Caki2 (cell line): ENCODE measurements at regions not wholly inside any gene's neighbourhood (a gene's known extent, or its start where the extent isn't known, plus 50 kb on each side); places are given as distances from the start of the nearest gene placed in this dataset.
A peak's percentile ranks its signal among the peaks of the same experiment; 100 is the strongest.
"Not testable (repeated sequence)": the region's sequence is repeated elsewhere in the genome, so short reads cannot be mapped to it uniquely, and the experiment has no call there.

Experiments
- DNase-seq: peaks from one replicate; pipeline ENCODE4 v3.0.0-alpha.2; 2015; ENCODE audit warnings: low read depth
- in situ Hi-C: cut with HindIII; loops from 2 replicates; pipeline ENCODE4 v1.10.0; 2016; ENCODE audit warnings: low sequenced_read_pairs, low pct_unique_long_range_greater_than_20kb, mixed read lengths

DNA sequence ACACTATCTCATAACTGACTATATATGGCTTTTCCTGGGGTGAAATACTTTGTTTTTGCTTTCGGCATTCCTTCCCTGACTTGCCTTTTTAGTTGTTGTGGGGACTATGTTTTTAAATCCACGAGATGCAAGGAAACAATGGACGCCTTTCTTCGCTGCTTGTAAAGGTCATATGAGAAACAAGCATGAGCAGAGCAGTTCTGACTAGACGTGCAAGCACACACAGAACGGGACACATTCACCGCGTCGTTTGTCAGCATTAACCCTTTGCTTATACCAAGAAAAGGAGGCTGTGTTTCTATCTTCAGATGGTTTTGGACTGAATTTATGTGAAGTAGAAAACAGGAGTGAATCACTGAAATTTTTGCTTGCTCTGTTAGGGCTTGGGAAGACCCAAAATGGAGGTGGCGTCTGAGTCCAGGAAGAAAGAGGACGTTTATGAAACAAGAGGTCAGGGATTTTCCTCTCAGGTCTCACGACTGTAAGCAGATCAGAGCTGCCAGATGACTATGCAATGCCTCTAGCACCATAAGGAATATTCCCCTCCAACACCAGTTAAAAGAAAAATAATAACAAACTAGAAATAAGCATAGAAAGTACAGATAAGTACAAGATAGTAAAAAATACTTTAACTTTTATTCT, 358.9 kb downstream of the DLEU7 start:
- DNase-seq, result no peak
- in situ Hi-C loops, result no loop called here

DNA sequence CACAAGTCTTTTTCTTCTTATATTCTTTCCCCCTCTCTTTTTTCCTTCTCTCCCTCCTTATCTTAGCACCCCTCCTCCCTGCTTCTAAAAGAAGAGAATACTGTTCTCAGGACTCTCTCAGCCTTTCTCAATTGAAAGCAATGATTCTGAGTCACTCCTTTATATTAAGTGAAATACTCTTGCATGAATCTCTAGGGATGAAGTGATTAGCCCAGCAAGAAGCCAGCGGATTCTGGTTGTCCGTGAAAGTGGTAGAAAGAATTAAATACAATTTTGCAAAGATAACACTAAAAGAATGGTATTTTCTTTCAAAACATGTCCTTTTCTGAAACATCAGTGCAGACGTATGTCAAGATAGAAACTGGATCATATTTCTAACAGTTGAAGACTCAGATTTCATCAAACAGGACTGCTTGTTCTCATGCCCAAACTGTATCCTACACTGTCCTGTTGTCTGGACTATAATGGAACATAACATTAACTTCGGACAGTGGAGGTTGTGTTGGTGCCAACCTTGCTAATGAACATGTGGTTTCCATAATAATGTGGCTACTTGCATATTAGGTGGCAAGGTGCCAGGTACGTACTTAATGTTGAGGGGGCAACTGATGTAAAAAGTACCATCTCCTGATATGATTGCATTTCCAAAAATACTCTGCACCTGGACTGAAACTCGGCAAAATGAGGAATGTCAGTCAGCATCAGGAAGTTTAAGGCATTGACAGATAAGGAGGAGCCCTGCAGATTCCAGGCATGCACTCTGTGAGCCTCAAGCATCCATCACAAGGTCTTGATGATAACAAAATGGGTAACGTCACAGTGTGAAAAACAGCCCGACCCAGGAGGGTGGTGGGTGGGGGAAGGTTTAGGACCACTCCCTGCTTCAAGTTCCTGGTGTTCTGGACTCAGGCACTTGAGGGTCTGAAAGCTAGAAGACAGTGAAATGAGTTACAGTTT, 357.2 kb downstream of the DLEU7 start:
- no peak for DNase-seq
- in situ Hi-C loops, result no loop called here

- no peak for DNase-seq
Observed at GRCh38 chr13:50493683-50494082, 349.8 kb downstream of the DLEU7 start.

DNA sequence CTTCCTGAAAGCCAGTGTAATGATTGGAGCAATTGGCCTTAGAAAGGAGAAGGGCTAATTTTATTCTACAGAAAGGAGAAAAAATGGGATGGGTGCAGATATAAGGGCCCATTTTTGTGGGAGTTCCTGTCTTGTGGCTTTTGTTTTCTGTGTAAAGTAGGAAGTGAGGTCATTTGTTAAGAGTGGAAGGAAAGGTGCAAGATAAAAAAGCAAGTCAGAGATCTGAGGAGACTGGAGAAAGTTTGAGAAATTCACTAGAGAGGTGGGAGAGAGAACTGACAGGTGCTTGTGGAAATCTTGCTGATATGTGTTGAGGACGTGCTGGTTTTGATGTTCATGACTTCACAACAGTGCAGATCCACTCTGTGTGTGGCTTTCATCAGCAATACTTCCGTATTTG, 349.4 kb downstream of the DLEU7 start:
- in situ Hi-C loops, result no loop called here
- no peak for DNase-seq

More at GRCh38 chr13:50493683-50494082, 349.8 kb downstream of the DLEU7 start:
- in situ Hi-C loops, result no loop called here

- DNase-seq, in situ Hi-C loops: not testable (repeated sequence)
Observed at GRCh38 chr13:50503212-50503611, 340.3 kb downstream of the DLEU7 start.

- in situ Hi-C loops, result no loop called here
Observed at GRCh38 chr13:50509167-50509566, 334.3 kb downstream of the DLEU7 start.

GRCh38 chr13:50509771-50510441, 333.6 kb downstream of the DLEU7 start:
- peak; percentile 38 for DNase-seq
- in situ Hi-C loops, result no loop called here

More at GRCh38 chr13:50509167-50509566, 334.3 kb downstream of the DLEU7 start:
- DNase-seq, result no peak

GRCh38 chr13:50510885-50511545, 332.5 kb downstream of the DLEU7 start:
- DNase-seq, in situ Hi-C loops: not testable (repeated sequence)

DNA sequence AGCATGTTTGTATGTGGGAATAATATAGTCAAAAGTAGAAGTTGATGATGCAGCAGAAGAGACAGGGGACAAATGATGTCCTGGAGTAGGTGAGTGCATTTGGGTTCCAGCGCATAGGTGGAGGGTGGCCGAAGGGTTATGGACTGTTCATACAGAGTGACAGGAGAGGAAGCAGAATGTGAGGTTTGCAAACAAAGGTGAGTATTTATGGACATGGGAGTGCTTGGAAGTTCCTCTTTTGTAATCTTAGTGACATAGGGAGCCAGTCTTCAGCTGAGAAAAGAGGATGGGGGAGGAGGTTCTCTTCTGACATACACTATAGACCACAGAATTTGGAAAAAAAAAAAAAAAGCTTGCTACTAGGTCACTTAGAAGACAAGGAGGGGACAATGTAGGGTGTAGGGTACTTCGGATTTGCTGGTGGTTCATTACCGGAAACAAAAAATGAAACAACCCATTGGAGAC, 331.6 kb downstream of the DLEU7 start:
- no peak for DNase-seq
- in situ Hi-C loops, result no loop called here

DNA sequence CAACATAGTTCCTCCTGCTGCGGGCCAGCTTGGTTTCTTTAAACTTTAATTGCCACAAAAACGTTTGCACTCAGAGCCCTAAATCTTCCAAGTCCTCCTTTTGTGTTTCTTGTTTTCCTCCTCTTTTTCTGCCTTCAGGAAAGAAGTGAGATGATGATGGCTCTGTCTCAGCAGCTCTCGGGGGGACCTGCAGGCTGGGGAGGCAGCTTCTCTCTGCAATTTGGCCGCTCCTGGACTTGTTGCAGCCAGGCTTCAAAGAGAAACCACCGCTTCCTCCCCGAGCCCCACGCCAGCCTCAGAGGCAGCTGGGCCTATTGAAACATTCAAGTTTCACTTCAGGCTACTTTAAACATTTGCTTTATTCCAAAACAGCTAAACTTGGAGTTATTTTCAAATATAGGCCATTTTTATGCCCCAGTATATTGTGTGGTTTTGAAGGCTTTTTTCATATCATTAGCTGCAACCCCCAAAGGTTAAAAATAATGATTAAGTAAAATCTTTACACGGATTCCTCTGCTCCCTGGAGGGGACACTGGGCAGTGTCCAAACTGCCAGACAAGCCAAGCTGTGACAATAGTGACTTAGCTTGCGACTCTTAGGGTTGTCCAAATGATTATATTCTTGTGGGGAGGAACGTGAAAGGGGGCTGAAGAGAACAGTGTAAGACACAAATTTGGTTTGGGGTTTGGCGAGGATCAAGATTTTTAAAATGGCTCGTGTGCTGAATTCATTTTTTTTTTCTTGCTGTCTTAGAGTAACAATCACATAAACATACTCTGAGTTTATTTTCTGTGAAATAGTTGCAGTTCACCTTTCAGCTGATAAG, 330.8 kb downstream of the DLEU7 start:
- in situ Hi-C loops, result no loop called here

GRCh38 chr13:50513300-50513877, 330.1 kb downstream of the DLEU7 start:
- in situ Hi-C loops, result no loop called here
- DNase-seq, result peak; percentile 35

More for the DNA sequence above, 330.8 kb downstream of the DLEU7 start:
- no peak for DNase-seq

DNA sequence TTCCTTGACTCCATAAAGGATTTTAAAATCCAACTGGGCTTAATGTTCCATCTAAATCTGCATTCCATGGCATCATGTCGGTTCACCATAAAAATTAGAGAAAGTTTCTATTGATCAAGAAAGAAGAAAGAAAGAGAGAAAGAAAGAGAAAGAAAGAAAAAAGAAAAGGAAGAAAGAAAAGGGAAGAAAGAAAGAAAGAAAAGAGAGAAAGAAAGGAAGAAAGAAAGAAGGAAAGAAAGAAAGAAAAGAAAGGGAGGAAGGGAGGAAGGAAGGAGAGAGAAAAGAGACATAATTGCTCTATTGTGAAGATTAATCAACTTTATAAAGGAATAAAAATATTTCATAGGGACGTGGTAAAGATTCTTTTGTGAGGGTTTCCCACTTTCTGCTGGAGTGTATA, 329.2 kb downstream of the DLEU7 start:
- in situ Hi-C loops, result no loop called here
- no peak for DNase-seq

GRCh38 chr13:50518131-50518530, 325.4 kb downstream of the DLEU7 start:
- no peak for DNase-seq
- in situ Hi-C loops, result no loop called here

DNA sequence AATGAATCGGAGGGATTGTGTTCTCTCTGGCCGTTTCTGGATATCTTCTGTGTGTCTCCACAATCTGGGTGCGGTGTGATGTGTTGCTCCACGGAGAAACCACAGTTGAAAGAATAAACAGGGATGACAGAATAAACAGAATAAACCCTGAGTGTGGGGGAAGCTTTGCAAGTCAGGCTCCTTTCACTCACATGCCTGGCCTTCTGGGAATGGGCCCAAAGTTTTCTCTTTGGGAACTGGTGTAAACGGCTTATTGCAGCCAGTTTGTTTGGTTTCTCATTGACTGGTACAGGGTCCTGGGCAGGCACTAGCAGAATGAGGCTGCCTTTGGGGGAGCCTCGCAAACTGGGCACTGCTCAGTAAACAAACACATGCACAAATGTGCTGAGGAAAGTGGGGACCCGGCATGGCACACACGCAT, 324.7 kb downstream of the DLEU7 start:
- in situ Hi-C loops, result no loop called here
- DNase-seq, result no peak

DNA sequence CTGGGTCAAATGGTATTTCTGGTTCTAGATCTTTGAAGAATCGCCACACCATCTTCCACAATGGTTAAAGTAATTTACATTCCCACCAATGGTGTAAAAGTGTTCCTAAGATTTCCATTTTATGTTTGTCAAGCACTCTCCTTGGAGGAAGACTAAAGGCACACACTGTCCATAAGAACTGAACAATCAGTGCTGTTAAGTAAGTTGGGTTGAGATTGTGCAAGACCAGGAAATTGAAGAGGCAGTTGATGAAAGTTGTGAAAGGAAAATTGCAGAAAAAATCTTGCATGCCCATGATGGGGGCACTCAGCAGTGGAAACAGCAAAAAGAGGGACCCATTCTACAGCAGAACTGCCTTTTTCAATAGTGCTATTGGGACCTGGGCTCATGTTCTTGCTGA, 323.6 kb downstream of the DLEU7 start:
- DNase-seq, result no peak
- in situ Hi-C loops, result no loop called here

GRCh38 chr13:50521006-50521830, 322.3 kb downstream of the DLEU7 start:
- in situ Hi-C loops, result no loop called here
- DNase-seq, result no peak

GRCh38 chr13:50521831-50522149, 321.7 kb downstream of the DLEU7 start:
- peak; percentile 44 for DNase-seq
- in situ Hi-C loops, result no loop called here
